ENCODE measurements at regions not wholly inside any gene's neighbourhood (a gene's known extent, or its start where the extent isn't known, plus 50 kb on each side); places are given as distances from the start of the nearest gene placed in this dataset.
"Not testable (repeated sequence)": the region's sequence is repeated elsewhere in the genome, so short reads cannot be mapped to it uniquely, and the experiment has no call there.

GRCh38 chr4:89491761-89492160 is 184.2 kb upstream of the GPRIN3 start:
- no peak for DNase-seq

GRCh38 chr4:89489921-89490431 is 182.4 kb upstream of the GPRIN3 start:
- not testable (repeated sequence) for DNase-seq

GRCh38 chr4:89489338-89489771 is 181.8 kb upstream of the GPRIN3 start:
- DNase-seq: no peak

- no peak for DNase-seq
Measured at GRCh38 chr4:89488736-89489135, 181.1 kb upstream of the GPRIN3 start.

- no peak for DNase-seq
Measured at GRCh38 chr4:89486673-89487072, 179.1 kb upstream of the GPRIN3 start.

- no peak for DNase-seq
Measured at GRCh38 chr4:89486042-89486441, 178.4 kb upstream of the GPRIN3 start.

GRCh38 chr4:89483833-89484232 is 176.2 kb upstream of the GPRIN3 start:
- DNase-seq: no peak

GRCh38 chr4:89482926-89483595 is 175.5 kb upstream of the GPRIN3 start:
- DNase-seq: no peak

GRCh38 chr4:89482251-89482650 is 174.7 kb upstream of the GPRIN3 start:
- DNase-seq: no peak

- DNase-seq: peak; percentile 79
Measured at GRCh38 chr4:89469930-89470375, 162.4 kb upstream of the GPRIN3 start.

- no peak for DNase-seq
Measured at GRCh38 chr4:89469516-89469915, 161.9 kb upstream of the GPRIN3 start.

- no peak for DNase-seq
Measured at GRCh38 chr4:89468602-89469001, 161.0 kb upstream of the GPRIN3 start.

GRCh38 chr4:89463341-89463740 is 155.7 kb upstream of the GPRIN3 start:
- no peak for DNase-seq

- DNase-seq: no peak
Measured at GRCh38 chr4:89447543-89447942, 139.9 kb upstream of the GPRIN3 start.

- DNase-seq: no peak
Measured at GRCh38 chr4:89446193-89446592, 138.6 kb upstream of the GPRIN3 start.

GRCh38 chr4:89439533-89439932 is 131.9 kb upstream of the GPRIN3 start:
- no peak for DNase-seq

- no peak for DNase-seq
Measured at GRCh38 chr4:89438102-89438831, 130.7 kb upstream of the GPRIN3 start.

GRCh38 chr4:89434364-89434988 is 126.9 kb upstream of the GPRIN3 start:
- DNase-seq: peak; percentile 41

GRCh38 chr4:89427782-89428181 is 120.2 kb upstream of the GPRIN3 start:
- no peak for DNase-seq

GRCh38 chr4:89425023-89425422 is 117.4 kb upstream of the GPRIN3 start:
- no peak for DNase-seq

- no peak for DNase-seq
Measured at GRCh38 chr4:89422441-89422990, 114.9 kb upstream of the GPRIN3 start.

GRCh38 chr4:89420507-89420906 is 112.9 kb upstream of the GPRIN3 start:
- DNase-seq: no peak

GRCh38 chr4:89419111-89419695 is 111.6 kb upstream of the GPRIN3 start:
- no peak for DNase-seq
